Esophagus mucosa (tissue), 1 donor: ENCODE measurements at regions not wholly inside any gene's neighbourhood (a gene's known extent, or its start where the extent isn't known, plus 50 kb on each side); places are given as distances from the start of the nearest gene placed in this dataset.
"Not testable (repeated sequence)": the region's sequence is repeated elsewhere in the genome, so short reads cannot be mapped to it uniquely, and the experiment has no call there.

ENCODE experiments used
- ATAC-seq: fragments of 200-7000 bp; cut with Tn5 transposase; one replicate; pipeline ENCODE4 v1.9.1; 2020
- donor health status: DM: yes; HTN: yes; CAD: no.

DNA sequence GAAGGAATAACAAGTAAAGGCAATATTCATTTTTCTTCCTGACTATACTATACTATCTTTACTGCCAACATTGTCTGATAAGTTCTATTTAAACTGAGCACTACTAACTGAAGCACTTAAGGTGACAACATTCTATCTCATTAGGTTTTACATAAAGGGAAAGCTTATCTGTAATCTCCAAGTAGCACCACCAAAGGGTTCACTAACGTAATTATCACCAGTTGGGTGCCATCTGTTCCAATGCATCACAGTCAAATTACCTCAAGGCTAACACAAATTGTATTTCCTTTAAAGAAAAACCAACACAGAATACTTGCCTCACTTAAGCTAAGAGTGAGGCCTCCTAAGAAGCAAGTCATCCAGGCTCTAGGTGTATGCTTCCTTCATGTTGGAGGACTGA, 453.8 kb downstream of the RAP2B start:
- no peak for ATAC-seq

DNA sequence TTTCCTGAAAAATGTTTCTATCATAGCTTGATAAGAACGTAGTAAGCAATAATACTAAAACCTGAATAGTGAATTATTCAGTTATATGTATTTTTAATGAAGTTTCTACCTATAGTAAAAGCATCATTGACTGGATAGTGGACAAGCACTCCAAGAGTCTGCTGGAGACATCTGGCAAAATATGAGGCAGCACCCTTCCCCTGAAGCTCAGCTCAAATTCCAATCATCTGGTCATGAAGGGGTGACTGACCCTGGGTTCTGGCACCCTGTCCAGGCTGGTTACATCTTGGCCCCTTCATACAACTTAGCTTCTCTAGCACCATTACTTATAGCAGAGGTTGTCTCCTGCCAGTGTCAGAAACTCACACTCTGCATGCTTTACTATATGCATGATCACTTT, 455.4 kb downstream of the RAP2B start:
- no peak for ATAC-seq

DNA sequence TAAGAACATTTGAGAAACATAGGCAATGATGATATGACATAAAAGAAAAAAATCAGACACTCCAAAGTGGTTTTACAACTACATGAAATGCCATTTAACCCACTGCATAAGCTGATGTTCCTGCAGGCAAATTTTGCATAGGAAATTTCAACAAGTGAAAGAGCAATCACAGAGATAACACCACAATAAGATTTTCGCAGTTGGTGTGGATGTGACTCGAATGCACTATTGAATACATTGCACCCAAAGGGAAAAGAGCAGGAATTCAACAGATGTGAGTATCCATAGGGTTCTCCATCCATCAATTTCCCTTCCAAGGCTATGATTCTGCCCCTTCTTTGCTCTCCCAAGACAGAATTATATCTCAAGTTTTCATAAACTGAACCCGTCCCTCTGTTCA, 456.1 kb downstream of the RAP2B start:
- ATAC-seq: no peak

DNA sequence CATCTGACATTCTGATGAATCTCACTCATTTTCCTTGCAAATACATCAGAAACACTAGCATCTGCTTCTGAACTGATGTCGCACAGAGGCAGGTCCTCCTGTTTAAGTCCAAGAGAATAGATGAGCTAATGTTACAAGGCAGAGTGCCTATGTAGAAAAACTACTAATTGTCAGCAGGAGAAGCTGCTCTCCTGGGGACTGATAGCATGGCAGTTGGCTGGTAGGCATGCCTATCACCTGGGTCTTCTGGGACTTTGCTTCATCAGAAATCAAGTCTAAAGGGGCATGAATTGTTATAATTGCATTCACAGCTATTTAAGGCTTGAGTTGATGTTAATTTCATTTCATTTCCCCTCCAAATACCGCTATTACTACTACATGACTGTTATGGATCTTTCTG, 457.2 kb downstream of the RAP2B start:
- ATAC-seq: no peak

DNA sequence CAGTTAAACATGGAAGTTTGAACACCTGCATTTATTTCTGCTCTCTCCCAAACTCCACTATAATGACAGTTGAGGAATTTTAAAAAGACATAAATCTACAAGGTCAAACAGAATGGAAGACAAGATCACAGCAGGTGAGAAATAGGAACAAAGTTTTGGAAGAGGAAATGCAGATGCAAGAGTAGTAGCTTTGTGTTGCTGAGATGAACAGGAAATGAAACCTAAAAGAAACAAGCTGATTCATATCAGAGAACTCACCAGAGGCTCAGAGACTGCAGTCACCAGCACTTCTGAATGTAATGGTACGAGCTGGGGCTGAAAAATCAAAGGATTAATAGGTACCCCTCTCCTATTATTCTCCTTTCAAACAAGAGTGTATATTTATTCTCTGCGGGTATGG, 459.9 kb downstream of the RAP2B start:
- ATAC-seq: peak; percentile 65

DNA sequence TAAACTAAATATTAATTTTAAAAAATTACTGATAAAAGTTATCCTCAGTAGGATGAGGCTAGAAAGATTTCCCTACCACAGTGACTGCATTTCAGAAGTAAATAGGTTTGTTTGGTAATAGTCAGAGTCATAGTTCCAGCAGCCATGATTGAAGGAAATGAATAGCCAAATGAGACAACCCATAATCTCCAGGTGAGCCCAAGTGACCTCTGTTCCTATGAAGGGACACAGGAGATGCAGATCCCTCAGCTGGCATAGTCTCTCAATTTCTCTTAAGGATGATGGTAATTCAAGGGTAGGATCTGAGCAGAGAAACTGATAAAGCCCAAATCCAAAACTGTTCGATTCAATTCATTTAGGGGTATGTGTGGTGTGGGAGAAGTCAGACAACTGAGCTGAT, 461.8 kb downstream of the RAP2B start:
- no peak for ATAC-seq

DNA sequence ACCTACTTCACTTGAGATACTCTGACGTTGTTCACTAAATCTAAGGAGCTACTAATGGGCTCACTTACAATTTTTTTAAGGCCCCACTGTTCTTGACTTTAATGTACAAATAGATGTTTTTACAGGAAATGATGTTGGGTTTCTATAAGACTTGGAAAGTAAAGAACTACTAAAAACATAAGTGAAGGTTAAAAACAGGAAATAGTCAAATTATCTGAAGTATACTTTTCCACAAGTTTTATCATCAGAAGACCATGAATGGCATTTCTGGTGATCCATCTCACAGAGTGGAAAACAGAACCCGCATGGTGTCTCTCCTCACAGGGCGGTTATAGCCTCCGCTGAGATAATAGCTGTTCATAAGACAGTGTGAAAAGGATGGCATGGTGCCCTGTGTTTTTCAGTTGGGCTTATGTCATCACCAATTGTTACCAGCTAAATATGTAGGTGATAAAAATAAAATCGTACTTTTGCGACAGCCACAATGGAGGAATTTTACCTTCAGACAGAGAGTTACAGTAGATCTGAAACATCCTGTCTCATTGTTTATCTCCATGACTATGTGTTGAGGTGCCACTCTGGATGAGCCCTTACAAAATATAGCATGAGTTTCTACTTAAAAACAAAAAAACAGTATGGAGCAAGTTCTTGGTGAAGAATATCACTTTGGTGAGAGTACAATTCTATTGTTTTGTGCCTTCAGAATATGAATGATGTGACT, 462.4 kb downstream of the RAP2B start:
- no peak for ATAC-seq

DNA sequence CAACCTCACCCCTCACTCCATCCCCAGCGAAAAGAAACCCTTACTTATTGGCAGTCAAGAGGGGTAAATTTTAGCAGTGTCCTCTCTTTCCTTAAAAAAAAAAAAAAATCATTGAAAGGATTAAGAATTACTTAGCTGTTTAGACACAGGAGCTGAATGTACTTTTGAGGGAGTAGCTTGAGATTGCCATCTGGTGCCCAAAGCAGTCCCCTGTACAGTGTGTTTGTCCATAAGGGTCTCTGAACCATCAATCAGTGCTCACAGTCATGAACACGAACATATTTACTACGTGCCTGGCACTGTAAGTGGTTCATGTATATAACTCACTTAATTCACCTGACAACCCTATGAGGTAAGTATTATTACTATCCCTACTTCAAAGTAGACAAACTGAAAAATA, 463.5 kb downstream of the RAP2B start:
- ATAC-seq: no peak

DNA sequence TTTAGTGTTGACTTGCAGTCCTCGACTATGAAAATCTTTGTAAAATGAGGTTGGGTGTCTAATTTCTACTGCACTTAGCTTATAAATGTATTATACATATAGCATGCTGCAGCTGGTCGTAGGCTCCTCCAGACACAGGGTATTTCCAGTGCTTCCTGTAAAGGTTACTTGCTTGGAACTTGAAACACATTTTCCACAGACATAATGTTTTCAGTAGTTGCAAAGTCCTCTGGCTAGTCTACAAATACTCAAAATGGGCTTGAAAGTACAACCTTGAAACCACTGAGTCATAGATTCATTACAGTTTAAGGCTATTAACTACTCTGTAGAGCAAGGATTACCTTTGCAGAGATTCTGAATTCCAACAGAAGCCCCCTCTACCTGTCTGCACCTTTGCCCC, 464.1 kb downstream of the RAP2B start:
- no peak for ATAC-seq

DNA sequence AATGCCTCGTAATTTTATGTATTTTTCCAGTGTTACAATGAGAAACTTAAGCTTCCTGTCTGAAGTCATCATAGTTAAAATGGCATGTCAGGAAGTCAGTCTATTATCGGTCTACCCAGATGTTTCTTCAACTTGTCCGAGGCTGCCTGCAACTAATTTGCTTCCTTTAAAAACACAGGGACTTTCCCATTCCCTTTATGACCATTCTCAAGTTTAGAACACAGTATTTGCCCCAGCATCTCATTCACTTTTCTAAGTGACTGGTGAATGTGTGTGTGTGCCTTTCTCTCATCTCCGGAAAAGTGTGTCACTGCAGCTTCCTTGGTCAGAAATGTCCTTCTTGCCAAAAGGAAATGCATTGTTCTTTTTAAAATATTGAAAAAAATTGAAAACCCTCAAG, 466.6 kb downstream of the RAP2B start:
- ATAC-seq: no peak

DNA sequence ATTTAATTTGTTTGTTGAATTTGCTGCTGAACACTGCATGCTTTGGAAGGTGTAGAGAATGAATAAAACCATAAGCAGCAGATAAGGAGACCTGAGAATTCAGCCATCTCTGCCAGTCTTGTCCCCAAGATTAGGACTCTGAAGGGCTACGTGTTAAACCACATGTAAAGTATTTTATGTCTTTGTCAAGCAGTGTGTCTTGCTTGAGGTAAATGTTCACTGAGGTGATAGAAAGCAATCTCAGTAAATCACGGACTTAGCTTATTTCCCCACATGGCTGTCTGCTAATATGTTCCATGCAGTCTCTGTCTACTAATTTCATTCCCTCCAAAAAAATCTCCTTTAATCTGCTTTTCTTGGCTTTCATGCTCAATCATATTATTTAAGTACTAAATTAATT, 467.1 kb downstream of the RAP2B start:
- no peak for ATAC-seq

DNA sequence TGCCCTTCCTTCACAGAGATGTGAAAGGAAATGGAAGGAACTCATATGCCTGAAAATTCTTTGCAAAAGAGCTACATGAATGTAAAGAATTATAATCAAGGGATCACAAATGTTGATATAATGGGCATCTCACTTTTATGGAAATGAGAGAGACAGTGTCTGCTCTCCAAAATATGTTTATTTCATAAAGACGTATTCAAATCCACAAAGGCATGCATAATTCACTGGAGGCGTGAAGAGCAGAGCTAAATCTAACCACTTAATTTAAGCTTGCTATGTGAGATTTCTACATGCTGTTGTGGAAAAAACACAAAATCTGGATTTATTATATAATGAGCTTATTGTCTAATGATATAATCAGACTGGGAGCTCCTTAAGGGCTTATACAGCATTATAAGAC, 469.1 kb downstream of the RAP2B start:
- no peak for ATAC-seq

DNA sequence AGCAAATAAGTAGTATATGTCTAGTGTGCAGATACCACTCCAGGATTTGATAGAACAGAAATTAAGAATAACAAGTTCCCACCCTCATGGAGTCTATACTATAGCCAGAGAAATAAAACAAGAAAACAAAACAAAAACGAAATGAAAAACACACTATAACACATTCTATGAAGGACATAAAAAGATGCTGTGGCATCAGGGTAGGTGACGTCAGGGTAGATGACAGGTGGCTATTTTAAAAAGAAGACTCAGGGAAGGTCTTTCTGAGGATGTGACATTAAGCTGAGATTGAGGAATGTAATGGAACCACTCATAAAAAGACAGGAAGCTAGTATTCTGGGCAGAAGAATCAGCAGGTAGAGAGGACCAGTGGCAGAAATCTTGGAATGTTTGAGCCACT, 469.6 kb downstream of the RAP2B start:
- ATAC-seq: no peak

DNA sequence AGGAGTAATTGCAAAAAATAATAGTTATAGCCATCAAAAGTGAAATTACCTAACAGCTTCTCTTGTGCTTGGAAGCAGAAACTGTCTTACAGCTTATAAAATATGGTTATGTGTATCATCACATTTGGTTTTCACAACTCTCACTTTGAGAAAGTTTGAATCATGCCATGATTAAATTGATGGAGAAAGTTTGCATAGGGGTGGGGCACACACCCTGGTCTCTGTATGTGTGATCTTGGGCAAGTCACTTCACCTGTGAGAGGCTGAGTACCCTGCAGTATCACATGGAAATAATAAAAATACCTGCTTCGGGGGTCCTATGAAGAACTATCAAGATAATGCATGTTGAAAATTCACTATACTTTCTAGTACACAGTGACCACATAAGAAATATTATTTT, 471.4 kb downstream of the RAP2B start:
- ATAC-seq: no peak

DNA sequence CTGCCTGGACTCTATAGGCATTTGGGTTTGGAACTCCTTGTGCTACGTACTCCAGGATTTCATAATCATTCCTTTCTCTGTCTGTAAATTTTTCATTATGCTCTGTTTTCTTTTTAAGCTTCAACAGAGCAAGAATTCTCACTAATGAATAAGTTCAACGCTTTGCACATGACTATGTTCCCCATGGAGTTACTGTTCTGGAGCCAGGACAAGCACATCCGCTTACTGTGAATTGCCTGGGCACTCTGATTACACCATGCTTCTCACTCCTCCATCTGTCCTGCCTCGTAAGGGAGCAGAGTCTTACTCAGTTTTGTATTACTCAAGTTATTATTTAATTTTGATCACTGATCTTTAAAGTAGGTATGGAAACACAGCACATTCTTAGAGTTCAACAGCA, 472.7 kb downstream of the RAP2B start:
- no peak for ATAC-seq

DNA sequence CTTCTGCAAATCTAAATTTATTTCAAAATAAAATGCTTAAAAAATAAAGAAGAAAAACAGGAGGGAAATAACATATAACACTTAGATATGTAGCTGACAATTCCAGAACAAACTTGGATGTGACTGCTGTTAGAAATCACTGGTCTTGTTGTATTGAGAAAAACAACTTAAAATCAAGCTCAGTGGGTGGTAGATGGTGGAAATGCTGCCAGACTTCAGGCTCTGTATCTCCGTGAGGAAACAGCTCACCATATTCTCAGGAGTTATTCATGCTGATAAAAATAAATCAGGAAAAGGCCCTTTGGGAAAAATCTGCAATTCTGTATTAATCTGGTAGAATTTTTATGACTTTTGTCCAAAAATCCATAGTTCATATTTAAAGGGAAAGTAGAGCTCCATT, 477.6 kb downstream of the RAP2B start:
- ATAC-seq: no peak

DNA sequence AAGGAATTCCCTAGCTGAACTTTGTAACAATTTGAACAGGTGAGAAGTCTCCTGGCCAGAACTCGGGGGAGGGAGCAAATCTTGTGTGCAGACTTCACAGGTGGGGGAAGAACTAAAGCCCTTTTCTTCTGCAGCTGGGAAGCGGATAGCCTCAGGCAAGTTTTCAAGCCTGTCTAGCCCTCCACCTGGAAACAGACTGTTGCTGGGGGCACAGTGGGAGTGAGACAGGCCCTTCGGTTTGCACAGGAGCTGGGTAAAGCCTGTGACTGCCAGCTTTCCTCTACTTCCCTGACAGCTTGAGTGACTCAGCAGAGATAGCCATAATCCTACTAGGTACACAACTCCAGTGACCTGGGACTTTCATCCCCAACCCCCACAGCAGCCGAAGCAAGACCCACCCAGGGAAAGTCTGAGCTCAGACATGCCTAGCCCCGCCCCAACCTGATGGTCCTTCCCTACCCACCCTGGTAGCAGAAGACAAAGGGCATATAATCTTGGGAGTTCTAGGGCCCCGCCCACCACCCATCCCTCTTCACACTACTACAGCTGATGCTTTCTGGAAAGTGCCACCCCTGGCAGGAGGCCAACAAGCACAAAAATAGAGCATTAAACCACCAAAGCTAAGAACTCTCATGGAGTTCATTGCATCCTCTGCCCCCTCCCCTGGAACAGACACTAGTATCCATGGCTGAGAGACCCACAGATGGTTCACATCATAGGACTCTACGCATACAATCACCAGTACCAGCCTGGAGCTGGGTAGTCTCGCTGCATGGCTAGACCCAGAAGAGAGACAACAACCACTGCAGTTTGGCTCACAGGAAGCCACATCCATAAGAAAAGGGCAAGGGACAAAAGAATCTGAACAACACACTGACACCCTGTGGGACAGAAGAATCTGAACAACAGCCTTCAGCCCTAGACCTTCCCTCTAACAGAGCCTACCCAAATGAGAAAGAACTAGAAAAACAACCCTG, 479.0 kb downstream of the RAP2B start:
- ATAC-seq: peak; percentile 89

DNA sequence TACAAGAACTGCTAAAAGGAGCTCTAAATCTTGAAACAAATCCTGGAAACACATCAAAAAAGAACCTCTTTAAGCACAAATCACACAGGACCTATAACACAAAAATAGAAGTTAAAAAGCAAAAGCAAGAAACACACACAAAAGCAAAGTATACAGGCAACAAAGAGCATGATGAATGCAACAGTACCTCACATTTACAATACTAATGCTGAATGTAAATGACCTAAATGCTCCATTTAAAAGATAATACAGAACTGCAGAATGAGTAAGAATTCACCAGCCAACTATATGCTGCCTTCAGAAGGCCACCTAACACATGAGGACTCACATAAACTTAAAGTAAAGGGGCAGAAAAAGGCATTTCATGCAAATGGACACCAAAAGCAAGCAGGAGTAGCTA, 478.6 kb upstream of the ARHGEF26 start:
- not testable (repeated sequence) for ATAC-seq

DNA sequence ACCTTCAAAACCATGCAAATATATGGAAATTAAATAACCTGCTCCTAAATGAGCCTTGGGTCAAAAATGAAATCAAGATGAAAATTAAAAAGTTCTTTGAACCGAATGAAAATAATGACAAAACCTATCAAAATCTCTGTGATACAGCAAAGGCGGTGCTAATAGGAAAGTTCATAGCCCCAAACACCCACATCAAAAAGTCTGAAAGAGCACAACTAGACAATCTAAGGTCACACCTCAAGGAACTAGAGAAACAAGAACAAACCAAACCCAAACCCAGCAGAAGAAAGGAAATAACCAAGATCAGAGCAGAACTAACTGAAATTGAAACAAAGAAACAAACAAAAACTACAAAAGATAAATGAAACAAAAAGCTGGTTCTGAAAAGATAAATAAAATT, 477.7 kb upstream of the ARHGEF26 start:
- not testable (repeated sequence) for ATAC-seq

DNA sequence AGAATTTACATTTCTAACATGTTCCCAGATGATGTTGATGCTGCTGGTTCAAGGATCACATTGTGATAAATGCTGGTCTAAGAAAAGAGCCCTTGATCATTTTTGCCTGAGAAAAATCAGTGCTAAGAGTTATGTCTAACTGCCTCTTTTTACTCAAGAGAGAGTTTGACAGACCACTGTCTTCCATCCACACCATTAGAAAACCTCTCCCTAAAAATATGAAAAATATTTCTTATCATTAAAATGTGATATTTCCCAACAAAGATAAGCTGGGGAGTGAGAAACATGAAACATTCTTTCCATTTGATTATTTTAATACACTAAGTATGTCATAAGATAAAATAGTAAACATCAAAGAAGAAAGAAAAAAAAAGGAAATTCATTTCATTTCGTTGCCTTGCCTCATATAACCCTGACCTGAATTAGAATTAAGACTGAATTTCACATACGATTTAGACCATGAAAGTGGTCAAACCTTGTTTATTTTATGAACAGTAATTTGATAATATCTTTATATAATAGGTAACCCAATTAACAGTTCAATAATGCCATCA, 471.8 kb upstream of the ARHGEF26 start:
- ATAC-seq: no peak

DNA sequence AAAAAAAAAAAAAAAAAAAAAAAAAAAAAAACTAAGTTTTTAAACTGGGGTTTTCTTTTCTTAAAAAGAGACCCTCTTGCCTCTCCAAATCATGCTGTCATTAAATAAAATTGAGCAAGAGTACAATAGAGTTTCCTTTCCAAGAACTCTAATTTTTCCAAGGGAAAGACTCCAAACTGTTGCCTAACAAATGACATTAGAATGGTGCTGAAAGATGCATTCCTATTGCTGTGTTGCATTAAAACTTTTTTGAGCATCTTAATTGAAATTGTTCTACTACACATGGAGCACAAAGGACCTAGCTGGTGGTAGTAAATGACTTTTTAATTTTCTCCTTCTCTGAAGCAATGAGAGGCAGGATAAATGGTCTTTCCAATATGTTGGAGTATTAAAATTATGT, 469.1 kb upstream of the ARHGEF26 start:
- no peak for ATAC-seq

DNA sequence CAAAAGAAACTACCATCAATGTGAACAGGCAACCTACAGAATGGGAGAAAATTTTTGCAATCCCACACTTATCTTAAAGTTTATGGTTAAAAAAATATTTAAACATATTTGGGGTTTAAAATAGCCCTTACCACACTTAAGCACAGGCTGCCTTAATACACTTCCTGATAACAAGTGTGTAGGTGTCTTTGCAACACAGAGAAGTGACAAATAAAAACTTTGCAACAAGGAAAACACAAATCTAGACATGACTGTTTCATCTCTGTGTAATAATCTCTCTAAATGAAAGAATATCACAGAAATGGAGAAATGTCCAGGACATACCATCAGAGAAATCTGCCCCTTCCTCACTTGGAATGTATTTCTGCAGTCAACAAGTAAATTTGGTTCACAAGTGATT, 464.1 kb upstream of the ARHGEF26 start:
- ATAC-seq: no peak

DNA sequence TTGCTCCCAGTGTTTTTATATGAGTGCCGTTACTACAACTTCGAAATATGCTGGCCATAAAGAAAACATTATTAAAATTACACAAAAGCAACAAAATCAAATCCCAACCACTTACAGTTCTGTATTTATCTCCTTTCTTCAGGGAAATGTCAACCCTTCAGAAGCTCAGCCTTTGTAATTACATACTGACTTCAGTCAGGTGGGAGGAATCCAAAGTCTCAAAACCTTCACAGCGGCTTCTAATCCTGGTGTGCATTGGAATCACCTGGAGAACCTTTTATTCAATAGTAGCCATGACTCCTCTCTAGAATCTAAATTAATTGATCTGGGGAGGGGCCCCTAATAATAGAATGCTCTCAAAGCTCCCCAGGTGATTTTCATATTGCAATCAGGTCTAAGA, 463.7 kb upstream of the ARHGEF26 start:
- ATAC-seq: no peak

DNA sequence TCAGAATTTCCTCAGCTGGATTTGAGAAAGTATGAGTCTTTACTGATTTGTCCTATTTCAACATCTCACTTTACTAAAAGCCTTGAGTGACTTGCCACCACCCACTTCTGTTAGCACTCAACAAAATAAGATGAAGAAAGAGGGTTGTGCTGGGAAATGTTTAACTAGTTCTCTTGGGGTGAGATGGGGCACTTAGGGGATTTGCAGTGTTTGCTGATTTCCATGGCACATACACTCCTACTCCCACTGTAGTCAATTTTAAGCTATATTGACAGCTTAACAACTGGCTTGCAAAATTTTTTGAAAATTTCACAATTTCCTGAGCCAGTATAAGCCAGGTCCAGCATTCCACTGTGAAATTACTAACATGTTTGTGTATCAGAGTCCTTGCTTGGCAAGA, 463.1 kb upstream of the ARHGEF26 start:
- ATAC-seq: no peak
